C4-2B (cell line): ENCODE measurements at regions not wholly inside any gene's neighbourhood (a gene's known extent, or its start where the extent isn't known, plus 50 kb on each side); places are given as distances from the start of the nearest gene placed in this dataset.

ENCODE experiments used
- ZFX ChIP-seq: fragments of 450-650 bp; IDR thresholded peaks from 2 replicates; pipeline ENCODE4 v1.6.1; 2017
- TF ChIP-seq, protein P1 (sequence below): fragments of 450-650 bp; conservative IDR thresholded peaks from 2 replicates; pipeline ENCODE4 v1.5.1; 2017; ENCODE audit warnings: mild to moderate bottlenecking

DNA sequence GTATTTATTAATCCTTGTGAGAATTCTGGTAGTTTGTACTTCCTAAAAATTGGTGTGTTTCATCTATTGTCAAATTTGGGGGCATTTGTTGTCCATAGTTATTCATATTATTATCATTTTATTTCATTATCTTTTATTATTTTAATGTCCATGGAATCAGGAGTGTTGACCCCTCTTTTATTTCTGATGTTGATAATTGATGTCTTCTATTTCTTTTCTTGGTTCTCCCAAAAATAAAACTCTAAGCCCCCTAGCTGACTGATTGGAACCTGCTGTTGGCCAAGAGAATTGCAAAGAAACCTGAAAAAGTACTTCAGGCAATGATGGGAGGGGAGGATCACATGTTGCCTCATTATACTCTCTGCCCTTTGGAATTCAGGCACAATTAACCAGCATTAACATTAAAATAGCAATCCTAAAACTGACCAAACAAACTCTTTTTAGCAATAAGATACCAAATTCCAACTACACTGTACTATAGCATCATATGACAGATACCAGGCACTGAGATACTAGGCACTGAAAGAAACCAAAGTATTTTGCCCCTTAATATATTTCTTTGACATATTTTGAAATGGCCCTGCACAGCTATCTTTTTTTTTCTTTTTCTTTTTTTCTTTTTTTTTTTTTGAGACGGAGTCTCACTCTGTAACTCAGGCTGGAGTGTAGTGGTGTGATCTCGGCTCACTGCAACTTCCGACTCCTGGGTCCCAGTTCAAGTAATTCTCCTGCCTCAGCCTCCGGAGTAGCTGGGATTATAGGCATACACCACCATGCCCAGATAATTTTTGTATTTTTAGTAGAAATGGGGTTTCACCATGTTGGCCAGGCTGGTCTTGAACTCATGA, 1097.2 kb upstream of the CNTNAP5 start:
- TF ChIP-seq, protein P1, sequence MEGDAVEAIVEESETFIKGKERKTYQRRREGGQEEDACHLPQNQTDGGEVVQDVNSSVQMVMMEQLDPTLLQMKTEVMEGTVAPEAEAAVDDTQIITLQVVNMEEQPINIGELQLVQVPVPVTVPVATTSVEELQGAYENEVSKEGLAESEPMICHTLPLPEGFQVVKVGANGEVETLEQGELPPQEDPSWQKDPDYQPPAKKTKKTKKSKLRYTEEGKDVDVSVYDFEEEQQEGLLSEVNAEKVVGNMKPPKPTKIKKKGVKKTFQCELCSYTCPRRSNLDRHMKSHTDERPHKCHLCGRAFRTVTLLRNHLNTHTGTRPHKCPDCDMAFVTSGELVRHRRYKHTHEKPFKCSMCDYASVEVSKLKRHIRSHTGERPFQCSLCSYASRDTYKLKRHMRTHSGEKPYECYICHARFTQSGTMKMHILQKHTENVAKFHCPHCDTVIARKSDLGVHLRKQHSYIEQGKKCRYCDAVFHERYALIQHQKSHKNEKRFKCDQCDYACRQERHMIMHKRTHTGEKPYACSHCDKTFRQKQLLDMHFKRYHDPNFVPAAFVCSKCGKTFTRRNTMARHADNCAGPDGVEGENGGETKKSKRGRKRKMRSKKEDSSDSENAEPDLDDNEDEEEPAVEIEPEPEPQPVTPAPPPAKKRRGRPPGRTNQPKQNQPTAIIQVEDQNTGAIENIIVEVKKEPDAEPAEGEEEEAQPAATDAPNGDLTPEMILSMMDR: no peak
- TF ChIP-seq ZFX: no peak
